PC-9 (cell line): ENCODE measurements at regions not wholly inside any gene's neighbourhood (a gene's known extent, or its start where the extent isn't known, plus 50 kb on each side); places are given as distances from the start of the nearest gene placed in this dataset.

ENCODE experiments used
- BruUV-seq: library from RNA; stranded (reverse); fragments of 400-500 nt; replicated peaks from 2 replicates; lab custom pipeline; 2021; lab: Mats Ljungman, UMichigan
- CTCF ChIA-PET: fragments of 300-600 bp; sonication (Branson Sonifier 250); formaldehyde crosslinking; loops from one replicate; lab custom pipeline; 2022; ENCODE audit warnings: antibody characterized with exemption; lab: Charles Lee
- POLR2A ChIA-PET: fragments of 300-600 bp; sonication (Branson Sonifier 250); formaldehyde crosslinking; loops from one replicate; lab custom pipeline; 2022; ENCODE audit warnings: antibody characterized with exemption; ENCODE audit not compliant: unreplicated experiment; lab: Charles Lee
- DNase-seq, 2 experiments: peaks; one replicate each; pipeline versions ENCODE4 v3.0.0 to v3.0.0-alpha.2; 2015 to 2022; ENCODE audit warnings: mixed read lengths in 1 of 2
- H2AFZ ChIP-seq: fragments of 200-600 bp; sonication (generic); 2 replicates; pipeline ENCODE4 v1.8.1; 2017; ENCODE audit warnings: antibody characterized with exemption
- H3F3A ChIP-seq: fragments of 200-600 bp; sonication (generic); 2 replicates; pipeline ENCODE4 v1.8.1; 2017; ENCODE audit warnings: antibody characterized with exemption, mild to moderate bottlenecking, low read depth; ENCODE audit not compliant: insufficient read depth
- H3K27ac ChIP-seq: fragments of 200-600 bp; sonication (generic); 2 replicates; pipeline ENCODE4 v1.6.1; 2016; ENCODE audit warnings: mixed run types
- H3K27me3 ChIP-seq: fragments of 200-600 bp; sonication (generic); 2 replicates; pipeline ENCODE4 v1.6.1; 2016; ENCODE audit warnings: low read depth, mixed run types; ENCODE audit not compliant: insufficient read depth
- H3K36me3 ChIP-seq: fragments of 200-600 bp; sonication (generic); 2 replicates; pipeline ENCODE4 v1.6.1; 2016; ENCODE audit warnings: low read depth, mixed run types
- H3K4me1 ChIP-seq: fragments of 200-600 bp; sonication (generic); replicated peaks from 2 replicates; pipeline ENCODE4 v1.6.1; 2016; ENCODE audit warnings: mixed run types; ENCODE audit not compliant: insufficient read depth
- H3K4me2 ChIP-seq: fragments of 200-600 bp; sonication (generic); 2 replicates; pipeline ENCODE4 v1.6.1; 2017; ENCODE audit warnings: mixed run types
- H3K4me3 ChIP-seq: fragments of 200-600 bp; sonication (generic); 2 replicates; pipeline ENCODE4 v1.6.1; 2016; ENCODE audit warnings: mixed run types
- H3K79me2 ChIP-seq: fragments of 200-600 bp; sonication (generic); 2 replicates; pipeline ENCODE4 v1.6.1; 2017; ENCODE audit warnings: low read depth, mixed run types
- H3K9me2 ChIP-seq: fragments of 200-600 bp; sonication (generic); 2 replicates; pipeline ENCODE4 v1.8.1; 2017; ENCODE audit warnings: mild to moderate bottlenecking; ENCODE audit not compliant: insufficient read depth
- H3K9me3 ChIP-seq: fragments of 200-600 bp; sonication (generic); 2 replicates; pipeline ENCODE4 v1.8.1; 2016; ENCODE audit warnings: low read depth; ENCODE audit not compliant: insufficient read depth
- H4K20me1 ChIP-seq: fragments of 200-600 bp; sonication (generic); 2 replicates; pipeline ENCODE4 v1.8.1; 2017; ENCODE audit not compliant: insufficient read depth
- CTCF ChIP-seq: fragments of 200-600 bp; sonication (generic); conservative IDR thresholded peaks from 2 replicates; pipeline ENCODE4 v1.6.1; 2017; ENCODE audit warnings: mixed run types, antibody characterized with exemption, mild to moderate bottlenecking, moderate library complexity
- EZH2 ChIP-seq: fragments of 200-600 bp; sonication (generic); IDR thresholded peaks from 2 replicates; pipeline ENCODE4 v1.8.0; 2017; ENCODE audit warnings: antibody characterized with exemption, low read depth
- intact Hi-C: fragments of 100-400 bp; cut with micrococcal nuclease; formaldehyde crosslinking; loops from one replicate; pipeline ENCODE4 v1.10.0; 2022; ENCODE audit not compliant: unreplicated experiment

GRCh38 chr11:87961606-87962005 is 213.6 kb downstream of the RAB38 start:
- Histone ChIP-seq H2AFZ (no peak overlapping the region), H3K9me3 (no peaks in the 10 kb centered on the region), H3F3A (no peaks in the 10 kb centered on the region), H3K4me1 (no peaks in the 10 kb centered on the region), H3K36me3 (no peaks in the 10 kb centered on the region), H3K27me3 (no peaks in the 10 kb centered on the region), H3K4me2 (no peak overlapping the region), H3K27ac (no peak overlapping the region), H3K79me2 (no peaks in the 10 kb centered on the region), H4K20me1 (no peaks in the 10 kb centered on the region), H3K9me2 (no peaks in the 10 kb centered on the region), H3K4me3 (no peak overlapping the region)
- intact Hi-C loops: no loop called here
- ChIA-PET POLR2A (no interaction called here), CTCF (no interaction called here)
- no peak for TF ChIP-seq EZH2
- TF ChIP-seq CTCF: no peak
- BruUV-seq: no TSS peak
- DNase-seq: no peak

- BruUV-seq: no TSS peak
- DNase-seq: no peak
- intact Hi-C loops: no loop called here
Measured at GRCh38 chr11:87957961-87958360, 217.3 kb downstream of the RAB38 start.

GRCh38 chr11:87954476-87954875 is 220.8 kb downstream of the RAB38 start:
- H3F3A ChIP-seq: no peaks in the 10 kb centered on the region
- BruUV-seq: no TSS peak
- H3K9me3 ChIP-seq: no peaks in the 10 kb centered on the region

More at GRCh38 chr11:87957961-87958360, 217.3 kb downstream of the RAB38 start:
- ChIA-PET CTCF (no interaction called here), POLR2A (no interaction called here)
- Histone ChIP-seq H3K4me2 (no peak overlapping the region), H3K4me1 (no peaks in the 10 kb centered on the region), H2AFZ (no peak overlapping the region), H3K79me2 (no peaks in the 10 kb centered on the region), H3K4me3 (no peak overlapping the region), H3K9me3 (no peaks in the 10 kb centered on the region), H3K27ac (no peak overlapping the region), H4K20me1 (no peaks in the 10 kb centered on the region), H3K36me3 (no peaks in the 10 kb centered on the region), H3F3A (no peaks in the 10 kb centered on the region), H3K9me2 (no peaks in the 10 kb centered on the region), H3K27me3 (no peaks in the 10 kb centered on the region)
- TF ChIP-seq EZH2 (no peak), CTCF (no peak)

More at GRCh38 chr11:87954476-87954875, 220.8 kb downstream of the RAB38 start:
- H3K9me2 ChIP-seq: no peaks in the 10 kb centered on the region
- H3K4me3 ChIP-seq: no peak overlapping the region
- no peak for TF ChIP-seq EZH2
- TF ChIP-seq CTCF: no peak
- no peaks in the 10 kb centered on the region for H3K27me3 ChIP-seq
- H3K79me2 ChIP-seq: no peaks in the 10 kb centered on the region
- H2AFZ ChIP-seq: no peak overlapping the region
- H3K4me1 ChIP-seq: no peaks in the 10 kb centered on the region
- no peak overlapping the region for H3K4me2 ChIP-seq
- no peaks in the 10 kb centered on the region for H4K20me1 ChIP-seq
- ChIA-PET CTCF (no interaction called here), POLR2A (no interaction called here)
- no peak overlapping the region for H3K27ac ChIP-seq
- no peaks in the 10 kb centered on the region for H3K36me3 ChIP-seq
- no peak for DNase-seq
- intact Hi-C loops: no loop called here
